RWPE2 (cell line): ENCODE measurements at regions not wholly inside any gene's neighbourhood (a gene's known extent, or its start where the extent isn't known, plus 50 kb on each side); places are given as distances from the start of the nearest gene placed in this dataset.

ENCODE experiments used
- ATAC-seq: fragments of 200-7000 bp; cut with Tn5 transposase; 3 replicates; pipeline ENCODE4 v1.9.1; 2021; ENCODE audit warnings: low read depth
- DNase-seq: peaks from one replicate; pipeline ENCODE4 v3.0.0-alpha.2; 2020; ENCODE audit warnings: low spot score
- H3K27ac ChIP-seq: fragments of 450-650 bp; 2 replicates; pipeline ENCODE4 v1.5.1; 2017; ENCODE audit warnings: mild to moderate bottlenecking; ENCODE audit not compliant: poor library complexity, severe bottlenecking
- H3K27me3 ChIP-seq: fragments of 250-450 bp; sonication (Bioruptor Pico); 2 replicates; pipeline ENCODE4 v1.5.1; 2021; ENCODE audit warnings: mild to moderate bottlenecking, moderate library complexity; ENCODE audit not compliant: insufficient read depth, poor library complexity, severe bottlenecking
- H3K36me3 ChIP-seq: fragments of 250-450 bp; sonication (Bioruptor Pico); 2 replicates; pipeline ENCODE4 v1.5.1; 2020; ENCODE audit warnings: low read depth, mild to moderate bottlenecking, moderate library complexity
- H3K4me1 ChIP-seq: fragments of 250-450 bp; sonication (Bioruptor Pico); 2 replicates; pipeline ENCODE4 v1.5.1; 2021; ENCODE audit warnings: mild to moderate bottlenecking, moderate library complexity; ENCODE audit not compliant: insufficient read depth, poor library complexity, severe bottlenecking
- H3K4me3 ChIP-seq: fragments of 250-450 bp; sonication (Bioruptor Pico); 2 replicates; pipeline ENCODE4 v1.5.1; 2021; ENCODE audit warnings: mild to moderate bottlenecking, moderate library complexity; ENCODE audit not compliant: severe bottlenecking
- H3K9me3 ChIP-seq: fragments of 250-450 bp; sonication (Bioruptor Pico); 2 replicates; pipeline ENCODE4 v1.5.1; 2021; ENCODE audit warnings: mild to moderate bottlenecking, moderate library complexity; ENCODE audit not compliant: severe bottlenecking
- CTCF ChIP-seq: fragments of 450-650 bp; IDR thresholded peaks from one replicate; pipeline ENCODE4 v1.5.1; 2017; ENCODE audit warnings: mild to moderate bottlenecking, moderate library complexity; ENCODE audit not compliant: poor library complexity, severe bottlenecking

DNA sequence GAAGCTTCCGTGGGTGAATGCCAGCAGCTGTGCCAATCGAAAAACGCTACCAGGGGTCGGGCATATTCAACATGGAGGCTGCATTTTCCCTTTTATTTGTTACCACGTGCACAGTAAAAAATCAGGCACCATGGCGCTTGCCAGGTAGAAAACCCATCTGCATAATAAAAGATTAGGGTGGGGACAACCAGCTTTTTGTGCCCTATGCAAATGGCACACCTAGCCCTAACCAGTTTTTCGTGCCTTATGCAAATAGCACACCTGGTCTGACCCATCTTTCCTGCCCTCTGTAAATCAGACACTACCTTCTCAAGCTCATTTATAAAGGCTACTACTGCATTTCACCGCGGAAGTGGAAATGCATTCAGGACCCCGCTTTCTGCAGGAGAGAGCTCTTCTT lies 62.1 kb upstream of the FREM2 start:
- no peak for TF ChIP-seq CTCF
- H3K27ac ChIP-seq, result no peak overlapping the region
- no peak for ATAC-seq

GRCh38 chr13:38628554-38628953 lies 58.3 kb upstream of the FREM2 start:
- no peak for TF ChIP-seq CTCF
- H3K4me1 ChIP-seq, result no peaks in the 10 kb centered on the region
- ATAC-seq, result no peak
- no peaks in the 10 kb centered on the region for H3K36me3 ChIP-seq
- no peak overlapping the region for H3K4me3 ChIP-seq
- H3K9me3 ChIP-seq, result no peaks in the 10 kb centered on the region
- H3K27me3 ChIP-seq, result no peaks in the 10 kb centered on the region
- no peak for DNase-seq
- no peak overlapping the region for H3K27ac ChIP-seq

More for the DNA sequence above, 62.1 kb upstream of the FREM2 start:
- Histone ChIP-seq H3K4me3 (no peak overlapping the region), H3K9me3 (peaks cover 2% of the 10 kb centered on the region), H3K27me3 (no peaks in the 10 kb centered on the region), H3K4me1 (no peaks in the 10 kb centered on the region), H3K36me3 (no peaks in the 10 kb centered on the region)
- no peak for DNase-seq

DNA sequence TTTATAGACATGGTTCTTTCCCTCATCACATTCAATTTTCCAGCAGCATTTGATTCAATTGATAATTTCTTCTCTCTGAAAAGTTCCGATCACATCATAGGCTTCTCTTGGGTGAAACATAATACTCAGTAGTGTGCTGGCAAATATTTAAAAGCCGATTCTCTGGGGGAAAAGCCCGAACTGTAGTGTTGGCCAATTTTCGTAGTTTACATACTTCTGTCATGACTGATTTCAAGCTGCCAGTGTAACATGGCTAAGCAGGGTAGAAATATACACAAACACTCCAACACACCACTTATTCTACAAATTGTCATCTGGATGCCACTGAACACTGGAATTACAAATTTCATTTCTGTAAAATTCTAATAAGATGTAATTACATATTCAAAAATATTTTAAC lies 56.1 kb upstream of the FREM2 start:
- Histone ChIP-seq H3K36me3 (no peaks in the 10 kb centered on the region), H3K27me3 (no peaks in the 10 kb centered on the region), H3K4me3 (no peak overlapping the region), H3K9me3 (no peaks in the 10 kb centered on the region), H3K27ac (no peak overlapping the region), H3K4me1 (no peaks in the 10 kb centered on the region)
- TF ChIP-seq CTCF, result no peak
- DNase-seq, result no peak
- ATAC-seq, result no peak

DNA sequence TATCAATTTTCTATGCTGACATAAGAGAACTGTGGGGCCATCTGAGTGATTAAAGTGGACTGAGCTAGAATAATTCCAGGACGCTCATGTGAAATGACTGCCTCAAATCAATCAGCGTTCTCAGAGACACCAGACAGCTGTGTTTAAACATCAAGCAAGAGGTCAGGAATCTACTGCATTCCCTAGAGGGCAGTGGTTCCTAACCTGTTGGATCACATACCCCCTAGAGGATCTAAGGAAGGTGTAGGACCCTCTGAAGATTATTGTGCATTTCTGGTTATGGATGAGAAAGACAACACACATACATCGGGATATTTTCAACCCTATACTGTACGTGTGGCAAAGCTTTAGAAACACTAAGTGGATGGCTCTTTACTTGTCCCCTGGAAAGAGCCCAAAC lies 51.8 kb upstream of the FREM2 start:
- H3K27ac ChIP-seq, result no peak overlapping the region
- ATAC-seq (no peak), DNase-seq (no peak)
- H3K4me3 ChIP-seq, result no peak overlapping the region
- no peak for TF ChIP-seq CTCF
- H3K9me3 ChIP-seq, result no peaks in the 10 kb centered on the region
- H3K27me3 ChIP-seq, result no peaks in the 10 kb centered on the region
- no peaks in the 10 kb centered on the region for H3K4me1 ChIP-seq
- no peaks in the 10 kb centered on the region for H3K36me3 ChIP-seq

DNA sequence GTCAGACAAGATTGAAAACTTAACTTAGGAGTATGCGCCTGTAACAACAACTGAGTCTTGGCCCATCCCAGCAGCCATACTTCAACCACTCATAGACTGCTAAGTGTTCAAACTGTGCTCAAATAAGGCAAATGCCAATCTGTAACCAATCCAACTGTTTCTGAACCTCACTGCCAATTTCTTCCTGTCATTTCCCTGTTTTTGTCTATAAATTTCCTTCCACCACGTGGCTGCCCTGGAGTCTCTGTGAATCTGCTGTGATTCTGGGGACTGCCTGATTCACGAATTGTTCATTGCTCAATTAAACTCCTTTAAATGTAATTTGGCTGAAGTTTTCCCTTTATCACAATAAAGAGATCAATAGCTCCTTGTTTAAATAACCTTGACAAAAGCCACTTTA lies 50.8 kb upstream of the FREM2 start:
- Histone ChIP-seq H3K4me3 (no peak overlapping the region), H3K36me3 (no peaks in the 10 kb centered on the region), H3K27me3 (no peaks in the 10 kb centered on the region), H3K9me3 (no peaks in the 10 kb centered on the region), H3K4me1 (no peaks in the 10 kb centered on the region), H3K27ac (no peak overlapping the region)
- ATAC-seq (no peak), DNase-seq (no peak)
- TF ChIP-seq CTCF, result no peak
